Left kidney (tissue), 1 donor: ENCODE measurements at regions not wholly inside any gene's neighbourhood (a gene's known extent, or its start where the extent isn't known, plus 50 kb on each side); places are given as distances from the start of the nearest gene placed in this dataset.
"Not testable (repeated sequence)": the region's sequence is repeated elsewhere in the genome, so short reads cannot be mapped to it uniquely, and the experiment has no call there.

Experiments used
- DNase-seq: peaks from one replicate; pipeline ENCODE4 v3.0.0-alpha.2; 2013

DNA sequence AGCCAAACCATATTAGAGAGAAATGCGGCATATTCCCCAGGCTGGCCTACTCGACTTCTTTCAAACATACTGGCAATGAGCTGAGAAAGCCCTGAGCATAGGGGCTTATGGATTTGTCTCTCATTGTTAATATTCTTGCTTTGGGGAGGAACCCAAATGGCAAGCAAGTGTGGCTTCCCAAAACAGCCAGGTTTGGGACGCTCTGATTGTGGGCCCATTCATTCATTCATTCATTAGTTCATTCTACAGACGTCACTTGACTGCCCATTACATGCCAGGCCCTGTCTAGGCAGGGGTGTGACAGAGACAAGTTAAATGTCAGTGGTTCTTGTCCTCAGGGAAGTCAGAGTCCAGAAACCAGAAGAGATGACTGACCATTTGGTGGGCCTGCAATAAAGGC is 77.4 kb upstream of the THBS1 start:
- DNase-seq: no peak

DNA sequence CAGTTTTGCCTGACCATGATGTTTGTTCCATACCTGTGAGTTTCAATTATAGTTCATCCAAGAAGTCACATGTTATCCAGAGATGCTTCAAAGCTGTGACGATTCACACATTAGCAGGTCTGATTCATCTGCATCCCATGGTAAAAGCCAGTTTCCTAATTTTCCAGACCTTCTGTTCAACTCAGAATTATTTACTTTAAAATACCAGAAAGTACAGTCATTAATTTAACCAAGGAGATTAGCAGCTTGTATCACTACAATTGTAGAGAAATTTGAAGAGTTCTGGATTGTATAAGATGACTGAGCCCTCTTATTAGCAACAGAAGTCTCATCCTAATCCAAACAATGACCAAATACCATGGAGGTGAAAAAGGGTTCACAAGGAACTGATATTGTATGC is 76.1 kb upstream of the THBS1 start:
- DNase-seq: no peak

DNA sequence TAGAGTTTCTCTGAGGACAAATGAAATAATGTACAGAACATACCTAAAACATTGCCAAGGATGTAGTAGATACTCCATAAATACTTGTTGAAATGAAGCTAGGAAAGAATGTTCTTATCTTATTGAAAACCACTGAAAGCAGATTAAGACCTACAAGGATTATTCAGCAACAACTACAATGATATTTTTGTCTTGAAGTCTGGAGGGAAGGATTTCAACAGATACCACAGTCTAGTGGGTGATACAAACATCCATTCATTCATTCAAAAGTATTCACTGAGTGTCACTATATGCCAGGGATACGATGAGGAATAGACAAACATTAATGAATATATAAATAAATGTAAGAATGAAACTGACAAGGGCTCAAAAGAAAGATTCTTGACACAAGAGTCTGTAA is 74.7 kb upstream of the THBS1 start:
- no peak for DNase-seq

DNA sequence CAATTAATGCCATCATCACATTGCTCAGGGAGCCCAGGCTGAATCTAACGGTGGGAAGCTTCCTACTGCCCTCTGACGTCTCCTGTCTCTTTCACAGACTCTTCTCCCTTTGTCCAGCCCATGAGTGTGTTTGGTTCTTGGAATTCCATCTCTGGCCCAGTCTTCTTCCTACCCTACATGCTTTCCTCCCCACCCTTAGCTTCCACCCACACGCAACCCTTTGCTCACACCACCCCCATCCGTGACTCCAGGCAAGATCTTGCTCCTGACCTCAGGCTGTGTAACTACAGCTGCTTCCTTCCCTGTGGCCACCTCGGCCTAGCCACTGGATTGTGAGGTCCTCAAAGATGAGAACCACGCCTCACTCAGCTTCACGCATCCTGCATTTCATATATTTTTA is 72.3 kb upstream of the THBS1 start:
- no peak for DNase-seq

DNA sequence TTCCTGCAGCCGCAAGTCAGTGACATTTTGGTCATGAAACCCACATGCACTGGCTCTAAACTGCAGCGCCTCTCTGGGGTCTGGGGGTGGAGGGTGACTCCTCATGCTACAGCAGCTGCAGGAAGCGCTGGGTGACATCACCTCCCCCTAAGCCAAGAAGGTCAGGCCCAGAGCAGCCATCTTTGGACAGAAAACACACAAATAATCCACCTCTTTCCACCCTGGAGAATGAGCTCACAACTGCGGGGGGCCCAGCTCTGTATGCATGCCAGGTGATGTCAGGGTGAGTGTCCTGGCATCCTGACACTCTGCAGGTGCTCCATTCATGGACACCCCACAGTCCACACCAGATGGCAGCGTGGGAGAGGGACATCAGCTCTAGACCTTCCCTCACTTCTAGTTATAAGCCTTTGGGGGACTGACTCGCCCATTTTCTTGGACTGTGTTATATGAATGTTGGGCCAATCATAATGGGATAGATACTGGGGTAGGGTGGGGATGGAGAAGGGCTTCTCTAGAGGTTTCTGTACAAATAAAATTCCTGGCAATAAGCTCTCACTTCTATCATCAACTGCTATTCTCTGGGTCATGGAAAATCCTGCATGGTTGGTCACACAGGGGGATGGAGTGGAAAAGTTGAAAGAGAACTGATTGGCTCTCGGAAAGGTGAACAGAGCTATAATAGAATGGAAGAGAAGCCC is 70.7 kb upstream of the THBS1 start:
- no peak for DNase-seq

DNA sequence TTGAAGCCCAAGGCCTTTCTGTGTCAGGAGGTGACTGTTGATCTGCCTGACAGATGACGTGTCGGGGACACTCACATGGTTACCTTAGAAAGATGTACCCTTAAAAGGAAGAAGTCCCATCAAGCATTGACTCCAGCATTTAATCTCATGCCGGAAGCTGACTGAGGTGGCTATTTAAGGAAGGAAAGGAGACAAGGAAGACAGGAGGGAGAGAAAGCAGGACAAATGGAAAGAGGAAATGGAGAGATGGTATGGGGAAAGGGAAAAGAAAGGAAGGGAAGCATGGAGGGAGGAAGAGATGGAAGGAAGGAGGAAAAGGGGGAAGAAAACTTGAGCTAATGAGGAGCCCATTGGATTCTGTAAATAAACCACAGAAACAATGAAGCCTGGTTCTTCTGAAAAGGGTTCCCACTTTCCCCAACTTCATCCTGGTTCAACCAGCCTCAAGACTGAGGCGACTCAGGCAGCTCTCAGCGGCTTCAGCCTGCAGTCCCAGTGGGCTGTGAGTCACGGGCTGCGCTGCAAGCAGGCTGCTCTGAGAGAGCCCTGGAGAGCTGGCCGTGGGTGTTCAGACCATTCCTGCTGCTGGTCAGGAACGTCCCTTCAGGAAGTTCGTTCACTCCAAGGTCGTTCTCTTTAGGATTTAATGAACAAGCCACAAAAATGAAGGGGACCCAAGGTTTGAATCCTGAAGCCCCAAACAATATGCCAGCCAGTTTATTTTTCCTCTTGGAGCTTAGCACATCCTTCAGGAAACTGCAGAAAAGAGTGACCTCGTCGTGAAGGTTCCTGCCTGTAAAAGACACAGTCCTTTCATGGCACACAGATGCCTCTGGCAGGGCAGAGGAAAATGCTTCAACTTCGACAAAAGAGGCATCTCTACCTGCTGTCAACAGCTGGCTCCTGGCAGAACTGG is 69.6 kb upstream of the THBS1 start:
- no peak for DNase-seq

DNA sequence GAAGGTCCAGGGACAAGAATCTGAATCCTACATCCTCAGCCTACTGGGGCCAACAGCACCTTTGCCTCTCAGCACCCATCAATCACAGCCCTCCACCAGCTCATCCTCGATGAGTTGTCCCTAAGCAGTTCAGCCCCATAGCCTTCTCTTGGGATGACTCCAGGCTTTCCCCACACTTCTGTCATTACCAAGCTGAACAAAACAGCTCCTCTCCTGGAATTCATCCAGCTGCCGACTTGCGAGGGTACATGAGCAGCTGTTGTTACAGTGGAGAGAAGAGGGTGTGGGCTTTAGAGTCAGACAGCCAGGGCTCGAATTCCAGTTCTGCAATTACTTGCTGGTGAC is 69.0 kb upstream of the THBS1 start:
- no peak for DNase-seq

DNA sequence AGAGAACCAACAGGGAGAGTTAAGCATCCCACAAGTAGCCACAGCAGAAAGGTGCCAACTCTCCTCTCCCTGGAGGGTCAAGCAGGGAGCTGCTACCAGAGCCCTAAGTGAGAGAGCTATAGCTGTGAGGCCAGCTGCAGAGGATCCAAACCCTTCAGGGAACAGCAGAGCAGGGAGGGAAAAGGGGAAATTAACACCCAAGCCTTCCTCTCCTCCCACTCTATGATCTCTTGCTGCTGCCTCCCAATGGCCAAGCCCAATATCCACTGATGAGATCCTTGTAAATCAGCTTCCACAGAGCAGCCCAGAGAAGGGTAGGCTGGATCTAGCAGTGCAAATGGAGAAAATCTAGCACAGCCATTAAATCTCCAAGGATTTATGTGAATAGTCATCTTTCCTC is 68.2 kb upstream of the THBS1 start:
- no peak for DNase-seq

DNA sequence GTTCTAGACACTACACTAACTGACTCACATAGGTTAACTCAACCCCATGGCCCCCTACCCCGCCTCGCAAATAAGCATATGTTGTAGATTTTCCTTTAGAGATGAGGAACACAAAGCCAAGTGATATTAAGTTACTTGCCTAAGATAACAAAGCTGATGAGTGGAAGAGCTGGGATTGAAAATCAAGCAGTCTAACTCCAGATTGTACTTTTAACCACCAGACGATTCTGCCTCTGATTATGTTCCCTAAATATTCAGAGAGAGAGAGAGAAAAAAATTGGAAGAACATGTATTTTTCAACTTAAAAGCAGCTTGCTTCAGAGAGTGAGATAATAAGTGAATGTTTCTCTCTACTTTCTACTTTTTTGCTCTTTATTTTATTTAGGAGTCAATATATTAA is 66.9 kb upstream of the THBS1 start:
- no peak for DNase-seq

DNA sequence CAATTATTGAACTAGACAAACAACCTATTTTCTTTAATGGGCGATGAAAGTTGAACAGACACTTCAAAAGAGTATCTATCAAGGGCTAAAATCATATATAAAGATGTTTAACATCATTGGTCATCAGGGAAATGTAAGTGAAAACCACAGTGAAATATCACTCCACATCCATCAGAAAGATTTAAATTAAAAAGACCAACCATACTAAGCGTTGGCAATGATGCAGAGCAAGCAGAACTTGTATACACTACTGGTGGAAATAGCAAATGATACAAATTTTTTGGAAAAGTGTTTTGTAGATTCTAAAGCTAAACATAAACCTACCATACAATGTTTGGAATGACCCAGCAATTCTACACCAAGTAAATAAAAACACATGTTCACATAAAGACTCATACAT is 65.9 kb upstream of the THBS1 start:
- no peak for DNase-seq

DNA sequence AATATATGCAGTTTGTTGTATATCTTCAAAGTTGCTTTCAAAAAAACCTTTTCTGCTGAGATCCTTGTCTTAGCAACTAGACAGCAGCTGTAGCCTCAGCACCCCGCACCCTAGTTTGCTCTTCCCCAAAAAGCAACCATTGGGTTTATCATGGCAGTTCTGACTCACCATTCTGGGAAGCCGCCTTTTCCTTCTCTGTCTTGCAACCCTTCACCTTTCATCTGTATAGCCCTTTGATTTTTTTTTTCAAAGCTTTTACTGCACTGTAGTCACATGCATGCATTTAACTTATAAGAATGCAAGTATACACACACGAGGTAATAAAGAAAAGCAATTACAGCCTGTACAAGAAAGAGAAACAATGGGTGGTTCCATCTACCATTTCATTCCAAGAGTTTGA is 65.1 kb upstream of the THBS1 start:
- no peak for DNase-seq

DNA sequence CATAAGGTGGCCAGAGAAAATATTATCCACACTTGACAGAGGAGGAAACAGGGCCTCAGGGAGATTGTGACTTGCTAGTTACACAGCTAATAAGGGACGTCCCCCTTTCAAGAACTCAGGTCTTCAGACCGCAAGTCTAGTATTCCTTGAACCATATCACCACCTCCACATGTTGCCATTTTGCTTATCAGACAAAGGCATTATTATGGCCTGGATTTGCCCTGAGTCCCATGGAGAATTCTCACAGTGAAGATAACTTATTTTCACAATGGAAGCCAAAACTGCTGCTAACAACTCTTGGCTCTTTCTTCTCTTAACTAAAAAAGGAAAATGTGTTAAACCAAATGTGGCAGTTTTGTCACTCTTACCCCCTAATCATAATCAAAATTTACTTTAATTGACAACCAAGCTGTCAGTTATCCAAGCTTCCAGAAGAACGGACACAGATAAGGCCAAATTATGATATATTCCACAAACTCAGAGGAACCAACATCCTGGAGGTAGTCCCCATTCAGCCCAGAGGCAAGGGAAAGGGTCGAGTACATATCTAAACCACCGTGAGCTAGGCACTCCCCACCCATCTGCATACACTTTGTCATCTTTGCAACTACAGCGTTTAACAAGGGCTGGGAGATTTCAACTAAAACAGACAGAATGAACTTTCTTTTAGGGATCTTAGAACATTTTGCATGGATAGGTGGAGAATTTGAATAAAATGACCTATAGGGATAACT is 63.6 kb upstream of the THBS1 start:
- no peak for DNase-seq

DNA sequence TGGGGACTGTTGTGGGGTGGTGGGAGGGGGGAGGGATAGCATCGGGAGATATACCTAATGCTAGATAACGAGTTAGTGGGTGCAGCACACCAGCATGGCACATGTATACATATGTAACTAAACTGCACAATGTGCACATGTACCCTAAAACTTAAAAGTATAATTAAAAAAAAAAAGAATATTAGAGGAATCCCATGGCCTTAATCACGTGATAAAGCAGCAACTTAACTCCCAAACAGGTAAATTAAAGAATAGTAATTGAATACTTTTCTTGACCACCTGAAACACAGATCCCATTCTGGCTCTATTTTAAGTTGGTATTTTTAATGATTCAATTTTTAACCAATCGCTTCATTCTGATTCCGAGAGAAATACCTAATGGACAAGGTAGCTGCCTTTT is 56.9 kb upstream of the THBS1 start:
- DNase-seq: not testable (repeated sequence)

DNA sequence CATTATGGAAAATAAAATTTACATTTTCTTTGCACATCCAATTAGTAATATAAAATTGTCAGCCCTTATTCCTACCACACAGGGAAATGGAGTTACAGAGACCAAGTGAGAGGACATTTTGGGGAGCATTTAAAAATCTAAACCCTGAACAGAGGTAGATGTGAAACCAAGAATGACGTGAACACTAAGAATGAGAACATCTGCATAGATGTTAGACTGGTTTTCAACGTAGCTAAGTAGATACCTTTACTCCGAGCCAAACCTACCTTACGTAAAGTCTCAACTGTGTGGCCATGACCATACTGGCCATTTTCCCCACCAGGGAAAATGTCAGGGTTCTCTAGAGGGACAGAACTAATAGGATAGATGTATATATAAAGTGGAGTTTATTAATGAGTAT is 51.4 kb upstream of the THBS1 start:
- DNase-seq: no peak

DNA sequence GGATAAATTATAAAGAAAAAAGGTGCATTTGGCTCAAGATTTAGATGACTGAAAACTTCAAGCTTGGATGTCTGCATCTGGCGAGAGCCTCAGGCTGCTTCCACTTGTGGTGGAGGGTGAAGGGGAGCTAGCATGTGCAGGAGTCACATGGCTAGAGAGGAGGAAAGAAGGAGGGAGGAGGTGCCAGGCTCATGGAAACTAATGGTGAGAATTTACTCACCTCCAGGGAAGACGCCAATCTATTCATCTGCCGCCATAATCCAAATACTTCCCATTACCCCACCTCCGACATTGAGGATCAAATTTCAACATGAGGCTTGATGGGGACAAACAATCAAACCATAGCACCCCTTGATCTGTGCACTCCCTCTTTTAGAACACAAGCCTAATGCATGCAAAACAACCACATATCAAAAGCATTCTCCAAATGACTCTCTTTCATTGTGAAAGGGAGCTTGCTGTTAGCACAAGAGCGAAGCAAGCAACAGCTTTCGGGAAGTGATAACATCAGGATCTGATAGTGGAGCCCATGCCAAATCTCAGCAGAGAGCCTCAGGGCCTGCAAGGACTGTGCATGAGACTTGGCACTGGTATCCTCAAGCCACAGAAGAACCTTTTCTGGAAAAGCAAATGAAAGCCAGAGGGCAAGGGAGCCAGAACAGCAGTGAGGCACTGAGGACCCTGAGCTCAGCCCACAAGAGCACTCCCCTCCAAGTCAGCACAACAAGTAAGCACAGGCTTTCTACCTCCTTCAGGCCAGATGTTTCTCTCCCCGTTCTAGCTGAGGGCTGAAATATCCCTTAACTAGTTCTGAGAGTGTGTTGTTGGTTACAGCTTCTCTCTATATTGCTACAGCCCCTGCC is 50.2 kb upstream of the THBS1 start:
- DNase-seq: no peak
